Stimulated activated CD4-positive, alpha-beta T cell treated with anti-CD3 and anti-CD28 coated beads, Interleukin-1b, Interleukin-23, amount 100 ng/mL, for 48 hours (primary cell): ENCODE measurements at regions not wholly inside any gene's neighbourhood (a gene's known extent, or its start where the extent isn't known, plus 50 kb on each side); places are given as distances from the start of the nearest gene placed in this dataset.

ENCODE experiments used
- DNase-seq: peaks from one replicate; pipeline ENCODE4 v3.0.0-alpha.2; 2020

DNA sequence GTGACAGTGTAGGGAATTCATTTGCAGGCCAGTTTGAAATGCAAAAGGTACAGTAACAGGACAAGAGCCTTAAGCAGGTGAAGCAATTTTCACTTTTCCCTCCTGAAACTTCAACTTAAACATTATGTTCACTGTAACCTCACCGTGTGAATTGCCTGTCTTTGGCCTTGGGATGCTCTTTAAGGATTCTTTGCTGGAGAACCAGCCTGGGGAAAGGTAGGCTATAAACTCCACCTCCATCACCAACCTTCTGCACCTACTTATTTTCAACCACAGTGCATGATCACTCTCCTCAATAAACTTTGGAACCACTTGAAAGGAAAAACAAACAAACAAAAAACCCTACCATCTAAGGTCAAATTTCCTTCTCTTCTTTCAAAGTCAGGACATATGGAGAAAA lies 300.5 kb downstream of the TLE1 start:
- no peak for DNase-seq

DNA sequence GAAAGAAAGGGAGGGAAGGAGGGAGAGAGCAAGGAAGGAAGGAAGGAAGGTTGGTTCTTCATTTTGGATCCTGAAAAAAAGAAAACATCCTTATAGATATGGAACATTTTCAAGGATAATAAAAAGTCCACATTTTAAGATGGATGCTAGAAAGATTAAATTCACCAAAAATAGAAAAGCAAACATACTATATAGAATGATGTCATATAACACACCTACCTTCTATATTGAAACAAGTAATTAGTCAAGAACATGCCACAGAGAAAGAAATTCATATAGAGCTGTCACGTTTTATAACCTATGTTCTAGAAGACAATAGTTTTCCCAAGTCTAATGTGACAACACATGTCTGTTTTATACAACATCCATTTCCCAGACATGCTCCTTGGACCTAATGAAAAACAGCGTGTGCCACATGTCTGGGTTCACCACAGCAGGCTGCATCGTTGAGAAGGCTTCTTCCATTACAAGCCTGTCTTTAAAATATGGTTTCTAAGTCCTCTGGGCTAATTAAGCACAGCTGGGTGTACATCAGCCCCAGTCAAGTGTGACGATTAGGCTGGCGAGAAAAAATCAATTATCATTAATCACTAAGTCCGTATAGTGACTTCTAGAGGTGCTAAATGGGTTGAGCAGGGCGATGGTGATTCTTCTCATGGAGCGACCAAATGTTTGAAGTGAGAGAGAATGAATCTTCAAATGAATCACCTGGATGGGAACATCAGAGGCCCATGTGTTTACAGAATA lies 301.8 kb downstream of the TLE1 start:
- no peak for DNase-seq

DNA sequence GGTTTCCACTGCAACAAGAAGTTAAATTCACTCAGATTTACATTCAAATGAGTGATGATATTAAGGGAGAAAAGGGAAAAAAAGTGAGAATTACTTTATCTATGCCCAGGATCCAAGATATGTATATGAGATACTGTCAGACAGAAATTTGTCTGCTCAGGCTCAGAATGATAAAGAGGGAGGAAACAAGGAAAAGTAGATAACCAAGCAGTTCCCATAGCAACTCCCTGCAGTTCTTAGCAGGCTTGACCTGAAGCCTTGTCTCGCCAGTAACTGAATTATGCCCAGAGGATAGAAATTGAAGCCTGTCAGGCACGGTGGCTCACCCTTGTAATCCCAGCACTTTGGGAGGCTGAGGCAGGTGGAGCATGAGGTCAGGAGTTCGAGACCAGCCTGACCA lies 304.4 kb downstream of the TLE1 start:
- no peak for DNase-seq

DNA sequence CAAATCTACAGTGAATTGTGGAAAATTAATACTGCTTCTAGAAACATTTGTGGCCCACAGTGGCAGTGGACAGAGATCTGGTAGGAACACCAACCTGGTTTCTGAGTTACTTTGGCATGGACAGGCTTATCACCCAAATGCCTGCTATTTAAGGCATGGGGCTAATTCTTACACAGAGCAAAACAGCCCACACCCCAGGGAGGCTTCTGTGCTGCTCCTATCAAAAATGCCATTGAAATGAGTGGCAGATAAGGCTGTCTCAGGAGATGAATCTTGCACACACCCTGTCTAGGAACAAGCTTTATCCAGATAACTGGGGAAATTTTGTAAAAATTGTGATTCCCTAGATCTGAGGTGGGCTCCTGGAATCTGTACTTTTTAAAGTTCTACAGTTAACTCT lies 307.1 kb downstream of the TLE1 start:
- no peak for DNase-seq

DNA sequence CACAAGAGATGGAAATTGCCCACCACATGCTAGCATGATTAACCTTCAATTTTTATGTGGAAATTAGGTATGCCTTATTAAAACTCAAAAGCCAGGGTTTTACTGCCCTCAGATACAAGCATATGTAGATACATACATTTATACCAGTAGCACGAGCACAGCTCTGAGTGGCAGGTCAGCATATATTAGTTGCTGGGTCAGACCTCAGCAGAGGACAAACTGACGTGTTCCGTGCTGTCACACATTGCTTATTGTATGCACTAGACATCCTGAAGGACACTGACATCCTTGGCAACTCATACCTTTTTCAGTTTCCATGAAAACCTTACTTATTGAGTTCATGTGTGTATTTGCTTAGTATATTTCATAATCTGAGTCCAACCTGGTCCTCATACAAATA lies 307.7 kb downstream of the TLE1 start:
- DNase-seq, result no peak

DNA sequence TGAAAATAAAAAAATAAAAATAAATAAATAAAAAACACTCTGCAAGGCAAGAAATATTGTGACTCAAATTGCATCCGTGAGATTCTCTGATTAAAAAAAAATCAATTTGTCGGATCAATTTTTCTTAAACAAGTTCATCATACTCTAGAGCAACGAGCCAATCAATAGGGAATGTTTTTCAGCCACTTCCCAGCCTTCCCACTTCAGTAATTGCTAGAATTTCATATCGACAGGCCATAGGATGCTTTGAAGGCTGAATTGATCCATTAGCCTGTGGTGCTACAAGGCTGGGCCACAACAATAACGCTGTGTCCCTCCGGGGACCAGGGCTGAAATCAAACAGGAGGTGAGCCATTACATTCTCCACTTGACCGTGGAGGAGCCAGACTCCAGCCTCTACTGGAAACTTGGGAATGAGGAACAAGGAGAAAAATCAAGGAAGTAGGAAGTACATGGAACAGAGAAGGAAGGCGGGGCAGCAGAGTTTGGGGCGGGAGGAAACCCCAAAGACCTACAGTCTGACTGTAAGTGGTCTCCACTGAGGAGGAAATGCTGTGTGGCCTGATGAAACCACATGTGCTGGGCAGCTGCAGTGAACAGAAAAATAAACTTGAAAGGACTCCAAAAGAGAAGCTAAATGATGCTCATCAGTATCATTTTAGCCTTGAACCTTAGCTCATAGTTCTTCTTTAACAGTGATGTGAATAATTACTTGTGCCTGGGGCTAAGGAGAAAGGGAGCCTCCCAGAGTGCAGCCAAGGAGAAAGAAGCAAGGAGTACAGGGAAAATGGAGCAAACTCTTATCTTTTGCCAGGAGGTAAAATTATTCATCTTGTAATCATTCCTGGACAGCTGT lies 308.6 kb downstream of the TLE1 start:
- DNase-seq, result no peak

DNA sequence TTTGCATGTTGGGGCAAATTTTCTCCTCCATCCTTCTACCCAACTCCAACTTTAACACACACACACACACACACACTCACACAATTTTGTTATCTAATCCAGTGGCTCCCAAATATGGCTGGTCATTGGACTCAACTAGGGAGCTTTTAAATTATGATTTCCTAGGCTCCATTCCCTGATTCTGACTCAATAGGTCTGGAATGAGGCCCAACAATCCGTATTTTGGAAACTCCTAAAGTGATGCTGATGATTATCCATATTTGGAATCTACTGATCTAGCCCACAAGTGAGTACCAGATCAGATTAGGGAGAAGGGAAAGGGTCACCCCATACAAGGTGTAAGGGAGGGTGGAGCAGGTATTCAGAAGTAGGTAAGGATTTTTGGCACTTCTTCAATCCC lies 309.7 kb downstream of the TLE1 start:
- no peak for DNase-seq

DNA sequence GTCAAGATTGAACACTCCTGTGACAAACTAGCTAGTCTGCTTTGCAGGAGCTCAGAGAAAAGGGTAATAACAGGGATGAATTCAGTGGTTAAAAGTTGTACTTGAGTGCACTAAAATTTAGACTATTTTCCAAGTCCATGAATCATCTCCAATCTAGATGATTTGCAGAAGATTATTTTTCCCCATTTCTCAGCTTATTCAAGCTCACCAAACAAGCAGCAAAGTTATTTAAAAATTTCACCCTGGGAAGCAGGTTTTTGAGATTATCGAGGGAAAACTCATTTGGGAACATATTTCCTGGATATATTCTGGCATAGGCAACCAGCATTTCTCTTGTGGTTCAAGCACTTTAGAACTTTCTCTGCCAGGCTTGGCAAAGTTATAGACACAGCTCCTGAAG lies 311.4 kb downstream of the TLE1 start:
- no peak for DNase-seq

DNA sequence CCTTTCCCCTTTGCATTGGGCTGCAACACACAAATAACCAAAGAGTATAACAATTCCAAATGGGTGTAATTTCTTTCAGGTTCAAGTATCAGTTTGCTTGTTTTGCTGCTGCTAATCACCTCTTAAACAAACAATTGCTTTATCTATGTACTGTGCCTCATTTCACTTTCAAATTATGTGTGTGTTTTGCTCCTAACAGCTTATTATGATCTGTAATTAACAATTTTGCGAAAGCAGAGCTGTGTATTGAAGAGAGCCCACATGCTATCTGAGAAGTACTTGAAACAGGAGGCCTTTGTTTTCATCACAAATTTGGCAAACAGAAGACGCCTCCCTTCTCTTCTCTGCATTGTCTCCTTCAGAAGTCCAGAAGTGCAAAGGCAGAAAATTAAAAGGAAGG lies 312.0 kb downstream of the TLE1 start:
- DNase-seq, result no peak

DNA sequence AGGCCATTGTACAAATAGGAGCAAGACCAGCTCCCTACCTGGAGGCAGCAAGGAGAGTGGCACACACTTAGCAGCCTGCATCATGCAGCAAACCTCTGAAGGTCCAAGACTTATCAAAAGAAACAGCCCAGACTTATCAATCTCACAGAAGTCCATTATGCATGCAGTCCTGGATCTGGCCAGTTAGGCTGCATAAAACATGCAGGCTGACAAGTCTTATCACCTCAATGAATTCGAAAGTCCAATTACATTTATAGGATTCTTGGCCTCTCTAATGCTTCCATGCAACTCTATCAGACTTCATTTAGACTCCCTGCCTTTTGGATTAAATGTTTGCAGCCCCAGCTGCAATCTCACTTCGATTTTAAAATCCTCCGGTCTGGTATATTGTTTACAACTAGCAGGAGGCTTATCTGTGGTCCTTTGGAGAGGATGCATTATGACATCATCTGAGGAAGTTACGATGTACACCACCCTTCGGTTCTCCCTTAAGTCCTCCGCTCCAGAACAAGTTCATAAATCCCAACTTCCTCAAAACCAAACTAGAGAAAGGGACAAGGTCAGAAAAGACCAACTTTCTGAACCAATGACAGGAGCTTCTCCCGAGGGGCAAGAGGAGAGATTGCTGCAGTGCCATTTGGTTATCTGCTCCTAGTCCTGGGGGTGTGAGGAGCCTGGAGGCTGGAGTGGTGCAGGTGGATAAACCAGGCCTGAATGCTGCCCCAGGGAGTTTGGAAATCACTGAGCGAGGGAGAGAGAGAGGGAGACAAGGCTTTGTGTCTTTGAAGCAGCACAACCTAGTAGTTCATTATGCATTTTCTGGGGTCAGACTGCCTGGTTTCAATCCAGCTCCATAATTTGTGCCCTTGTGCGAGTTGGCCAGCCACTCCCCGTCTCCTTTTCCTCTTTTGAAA lies 313.9 kb downstream of the TLE1 start:
- no peak for DNase-seq

DNA sequence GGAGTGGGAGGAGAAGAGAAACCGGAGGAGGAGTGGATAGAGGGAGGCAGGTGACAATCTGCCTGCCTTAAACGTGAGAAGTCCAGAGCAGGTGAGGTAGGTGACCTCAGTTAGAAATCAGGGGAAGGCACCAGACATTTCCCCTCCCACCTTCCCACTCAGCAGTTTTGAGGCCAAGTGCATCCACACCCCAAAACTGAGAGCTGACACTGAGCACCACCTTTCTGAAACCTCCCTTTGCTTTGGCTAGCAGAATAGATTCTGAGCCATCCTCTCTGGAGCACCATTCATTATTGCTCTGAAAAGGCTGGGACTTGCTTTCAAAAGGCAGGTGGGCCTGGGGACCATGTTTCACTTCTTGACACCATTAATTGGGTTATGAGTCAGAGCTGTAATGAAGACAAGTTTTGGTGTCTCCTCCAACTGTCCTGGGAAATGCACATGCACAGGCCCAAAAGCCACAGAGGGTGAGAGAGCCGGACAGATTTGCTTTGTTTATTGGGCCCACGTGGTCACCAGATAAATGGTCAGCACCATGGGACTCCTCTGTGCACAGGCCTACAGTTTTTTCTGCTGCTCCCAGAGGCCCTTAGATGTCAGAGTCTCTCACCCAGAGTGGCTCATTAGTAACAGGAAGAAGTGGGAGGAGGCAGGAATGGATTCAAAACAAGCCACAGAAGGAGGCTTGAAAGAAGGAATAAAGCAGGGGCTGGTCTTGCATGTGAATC lies 314.7 kb downstream of the TLE1 start:
- DNase-seq, result no peak

DNA sequence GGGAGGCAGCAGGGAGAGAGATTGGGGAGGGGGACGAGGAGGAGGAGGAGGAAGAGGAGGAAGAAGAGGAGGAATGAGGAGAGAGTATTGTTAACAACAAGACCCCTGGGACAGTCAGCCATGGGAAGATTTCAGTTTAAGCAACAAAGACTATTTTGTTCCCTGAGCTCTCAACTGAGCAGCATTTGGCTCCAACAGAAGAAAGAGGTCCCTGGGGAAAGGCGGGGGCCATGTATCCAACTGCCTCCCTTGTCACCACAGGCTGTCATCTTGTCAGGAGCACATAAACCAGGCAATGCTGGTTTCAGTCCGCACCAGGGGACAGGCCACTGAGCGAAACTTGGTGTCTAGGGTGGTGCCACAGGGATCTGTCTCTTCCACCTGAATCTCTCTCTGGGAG lies 316.1 kb downstream of the TLE1 start:
- DNase-seq, result no peak

DNA sequence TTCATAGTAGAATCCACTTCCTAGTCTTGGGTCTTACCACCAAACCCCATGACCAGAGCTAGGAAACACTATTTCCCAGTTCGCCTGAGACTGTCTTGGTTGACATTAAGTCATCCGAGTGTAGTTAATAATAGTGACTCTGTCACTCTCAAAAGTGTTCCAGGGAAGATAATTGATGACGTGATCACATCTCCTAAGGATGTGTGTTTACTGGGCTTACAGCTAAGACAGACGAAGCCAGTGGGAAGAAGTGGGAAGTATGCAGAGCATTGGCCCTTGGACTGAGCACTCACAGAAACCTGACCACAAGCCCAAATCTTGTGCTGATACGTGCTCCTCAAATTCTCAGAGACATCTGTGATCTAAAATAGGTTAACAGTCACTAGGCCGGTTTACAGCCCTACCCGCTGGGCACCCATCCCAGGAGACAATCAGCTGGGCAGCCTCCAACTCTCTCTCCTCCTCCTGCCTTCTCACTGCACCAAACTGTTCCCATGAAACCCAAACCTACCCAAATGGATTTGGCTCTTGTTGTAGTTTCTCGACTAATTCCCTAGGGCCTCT lies 316.6 kb downstream of the TLE1 start:
- no peak for DNase-seq

DNA sequence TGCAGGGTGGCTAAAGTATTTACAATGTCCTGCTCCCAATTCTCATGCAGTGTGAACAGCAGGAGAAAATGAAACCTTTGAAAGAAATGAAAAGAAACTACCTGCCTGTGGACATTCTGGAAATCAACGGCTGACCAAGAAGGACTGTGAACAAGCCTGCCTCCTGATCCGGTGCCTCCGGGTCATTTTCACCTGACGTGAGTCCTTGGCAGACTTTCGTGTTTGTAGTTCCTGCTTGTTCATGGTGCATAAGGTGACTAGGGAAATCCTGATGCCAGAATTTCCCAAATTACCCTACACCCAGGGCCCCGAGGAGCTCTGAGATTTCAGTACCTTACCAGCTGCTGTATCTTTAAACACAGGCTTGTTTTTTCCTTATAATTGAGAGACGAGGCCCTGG lies 317.5 kb downstream of the TLE1 start:
- DNase-seq, result no peak

DNA sequence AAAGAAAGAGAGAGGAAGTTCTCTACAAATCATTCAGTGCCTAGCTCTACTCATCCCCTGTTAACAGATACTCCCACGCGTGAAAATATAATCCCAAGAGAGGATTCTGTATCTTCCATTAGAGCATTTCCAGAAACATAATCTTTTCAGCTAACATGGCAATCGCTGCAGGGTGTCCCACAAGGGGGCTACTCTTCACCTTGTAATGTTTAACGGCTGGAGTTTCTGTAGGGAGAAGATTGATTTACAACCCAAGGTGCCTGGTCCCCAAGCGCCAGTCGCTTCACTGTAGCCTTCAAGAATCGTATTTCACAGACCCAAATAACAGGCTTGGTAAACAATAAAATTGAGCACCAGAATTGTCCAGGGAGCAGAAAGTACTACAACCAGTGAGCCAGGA lies 318.7 kb downstream of the TLE1 start:
- DNase-seq, result no peak

DNA sequence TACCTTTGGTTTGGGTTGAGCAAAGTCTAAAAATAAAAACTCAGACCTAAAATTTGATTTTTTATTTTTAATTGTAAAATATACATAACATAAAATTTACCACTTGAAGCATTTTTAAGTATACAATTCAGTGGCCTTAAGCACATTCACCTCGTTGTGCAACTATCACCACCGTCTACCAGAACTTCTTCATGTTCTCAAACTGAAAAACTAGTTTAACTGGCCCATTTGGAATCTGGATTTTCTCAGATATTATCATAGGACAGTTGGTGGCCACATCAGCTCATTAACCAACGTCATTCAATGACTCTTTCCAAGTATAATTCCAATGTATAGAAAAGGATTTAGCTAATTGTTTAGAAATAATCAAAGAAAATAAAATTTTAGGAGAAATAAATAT lies 319.3 kb downstream of the TLE1 start:
- no peak for DNase-seq

DNA sequence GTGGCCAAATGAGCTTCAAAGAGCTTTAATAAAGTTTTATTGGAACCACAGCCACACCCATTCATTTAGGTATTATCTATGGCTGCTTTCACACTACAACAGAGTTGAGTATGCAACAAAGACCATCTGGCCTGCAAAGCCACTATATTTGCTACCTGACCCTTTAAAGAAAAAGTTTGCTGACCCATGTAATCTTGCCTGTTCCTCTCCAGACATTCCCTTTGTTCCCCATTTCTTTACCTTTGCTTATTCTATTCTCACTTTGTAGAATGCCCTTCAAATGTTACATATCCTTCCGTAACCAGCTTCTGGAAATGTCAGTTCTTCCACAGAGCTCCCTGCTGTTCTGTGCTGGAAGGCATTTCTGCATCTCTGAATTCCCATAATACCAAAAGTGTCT lies 320.2 kb downstream of the TLE1 start:
- DNase-seq, result no peak

DNA sequence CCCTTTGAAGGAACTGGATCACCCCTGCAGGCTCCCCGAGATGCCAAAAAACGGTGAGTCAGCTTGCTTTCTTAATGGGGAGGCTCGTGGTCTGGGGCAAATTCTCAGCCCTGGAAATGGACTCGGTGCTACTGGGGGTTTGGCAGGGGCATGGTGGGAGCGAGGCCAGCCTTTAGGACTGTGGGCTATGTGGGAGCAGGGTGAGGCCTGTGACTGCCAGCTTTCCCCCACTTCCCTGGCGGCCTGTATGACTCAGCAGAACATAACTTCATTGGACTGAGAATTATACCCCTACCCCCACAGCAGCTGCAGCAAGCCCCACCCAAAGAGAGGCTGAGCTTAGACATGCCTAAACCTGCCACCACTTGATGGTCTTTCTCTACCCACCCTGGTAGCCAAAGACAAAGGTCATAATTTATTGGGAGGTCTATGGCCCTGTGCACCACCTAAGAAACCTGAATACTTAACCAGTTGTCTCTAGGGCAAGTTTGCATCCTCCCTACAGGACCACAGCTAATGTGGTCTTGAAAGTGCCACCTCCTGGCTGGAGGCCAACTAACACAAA lies 325.3 kb downstream of the TLE1 start:
- no peak for DNase-seq

DNA sequence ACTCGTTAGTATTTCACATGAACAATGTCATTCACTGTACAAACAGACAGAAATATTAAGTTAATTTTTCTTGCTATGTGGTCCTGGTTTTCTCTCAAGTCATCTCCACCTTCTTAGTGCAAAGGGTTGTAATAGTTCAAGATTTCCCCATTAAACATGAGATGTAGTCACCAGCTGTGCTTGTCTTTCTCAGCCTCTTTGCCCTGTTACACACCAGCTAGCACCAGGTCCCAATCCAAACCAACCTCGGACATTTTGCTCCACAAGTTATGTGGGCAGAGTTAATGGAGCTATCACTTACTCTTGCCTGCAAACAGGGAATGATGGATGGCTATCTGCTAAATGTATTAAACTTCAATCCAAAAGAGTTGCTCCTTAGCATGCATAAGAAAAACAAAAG lies 328.1 kb downstream of the TLE1 start:
- no peak for DNase-seq

DNA sequence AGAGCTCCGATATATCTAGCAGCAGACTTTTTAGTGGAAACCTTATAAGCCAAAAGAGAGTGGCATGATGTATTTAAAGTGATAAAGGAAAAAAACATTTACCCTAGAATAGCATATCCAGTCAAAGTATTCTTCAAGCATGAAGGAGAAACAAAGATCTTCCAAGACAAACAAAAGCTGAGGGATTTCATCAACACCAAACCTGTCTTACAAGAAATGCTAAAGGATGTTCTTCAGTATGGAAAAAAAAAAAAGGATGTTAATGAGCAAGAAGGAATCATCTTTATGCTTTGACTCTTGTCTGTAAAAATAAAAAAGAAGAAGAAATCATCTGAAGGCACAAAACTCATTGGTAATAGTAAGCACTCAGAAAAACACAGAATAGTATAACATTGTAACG lies 338.2 kb downstream of the TLE1 start:
- DNase-seq, result no peak

DNA sequence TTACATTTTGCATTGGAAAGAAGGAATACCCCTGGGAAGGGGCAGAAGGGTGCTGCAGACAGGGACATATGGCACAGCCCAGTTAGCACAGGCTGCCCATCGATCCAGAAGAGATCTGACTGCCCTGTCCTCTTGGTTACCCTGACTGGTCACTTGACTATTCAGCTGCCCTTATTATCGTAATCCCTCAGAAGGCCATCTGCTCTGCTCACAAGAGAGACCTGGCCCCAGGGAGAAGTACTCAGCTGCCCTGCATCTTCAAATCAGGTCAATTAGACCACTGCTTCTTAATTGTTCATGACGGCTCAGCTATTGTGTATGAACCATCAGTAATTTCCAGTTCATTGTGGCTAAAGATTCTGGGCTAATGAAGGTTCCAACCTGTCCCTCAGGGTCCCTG lies 345.0 kb downstream of the TLE1 start:
- DNase-seq, result no peak

DNA sequence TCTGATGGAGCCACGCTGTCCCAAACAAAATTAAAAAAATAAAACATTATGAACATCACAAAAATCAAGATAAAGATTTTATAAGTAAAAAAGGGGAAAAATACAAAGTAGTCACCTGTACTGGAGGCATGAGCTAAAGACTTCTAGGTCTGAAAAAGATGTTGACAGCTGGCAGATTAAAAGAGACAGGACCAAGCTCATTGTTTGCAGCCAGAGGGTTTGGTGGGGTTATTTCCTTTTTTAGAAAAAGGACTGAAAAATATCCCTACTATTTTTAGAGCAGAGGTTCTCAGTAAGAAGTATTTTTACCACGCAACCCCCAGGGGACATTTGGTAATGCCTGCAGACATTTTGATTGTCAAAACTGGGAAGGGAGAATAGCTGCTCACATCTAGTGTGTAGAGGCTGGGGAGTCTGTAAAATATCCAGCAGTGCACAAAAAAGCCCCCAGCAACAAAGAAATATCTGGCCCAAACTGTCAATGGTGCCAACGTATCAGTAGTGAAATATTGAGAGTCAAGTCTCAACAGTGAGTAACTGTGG lies 353.4 kb downstream of the TLE1 start:
- no peak for DNase-seq
